Erythroblast (primary cell): ENCODE measurements at regions not wholly inside any gene's neighbourhood (a gene's known extent, or its start where the extent isn't known, plus 50 kb on each side); places are given as distances from the start of the nearest gene placed in this dataset.

ENCODE experiments used
- DNase-seq, 2 experiments: peaks; one replicate each; lab custom pipeline; 2025; lab: John Stamatoyannopoulos, UW
- GATA1 ChIP-seq: IDR thresholded peaks from 2 replicates; pipeline ENCODE4 v1.6.1; 2011; ENCODE audit warnings: low read depth, mild to moderate bottlenecking, control low read depth, low read length, moderate library complexity
- POLR2A ChIP-seq: IDR thresholded peaks from 2 replicates; pipeline ENCODE4 v1.6.1; 2011; ENCODE audit warnings: mild to moderate bottlenecking, low read length

GRCh38 chr12:46449856-46450255, 77.3 kb upstream of the SLC38A2 start:
- DNase-seq, result no peak
- TF ChIP-seq GATA1, result no peak
- no peak for TF ChIP-seq POLR2A

GRCh38 chr12:46449316-46449715, 76.7 kb upstream of the SLC38A2 start:
- TF ChIP-seq POLR2A (no peak), GATA1 (no peak)
- no peak for DNase-seq

GRCh38 chr12:46446645-46447044, 74.1 kb upstream of the SLC38A2 start:
- no peak for DNase-seq
- TF ChIP-seq GATA1, result no peak
- no peak for TF ChIP-seq POLR2A

GRCh38 chr12:46445551-46446235, 73.1 kb upstream of the SLC38A2 start:
- no peak for DNase-seq
- no peak for TF ChIP-seq GATA1
- no peak for TF ChIP-seq POLR2A

GRCh38 chr12:46445093-46445492, 72.5 kb upstream of the SLC38A2 start:
- no peak for TF ChIP-seq GATA1
- no peak for TF ChIP-seq POLR2A
- no peak for DNase-seq

- no peak for DNase-seq
- TF ChIP-seq GATA1 (no peak), POLR2A (no peak)
Measured at GRCh38 chr12:46443594-46444263, 71.2 kb upstream of the SLC38A2 start.

- TF ChIP-seq POLR2A (no peak), GATA1 (no peak)
- no peak for DNase-seq
Measured at GRCh38 chr12:46442738-46443137, 70.2 kb upstream of the SLC38A2 start.

- no peak for DNase-seq
- no peak for TF ChIP-seq GATA1
- no peak for TF ChIP-seq POLR2A
Measured at GRCh38 chr12:46442239-46442638, 69.7 kb upstream of the SLC38A2 start.

- TF ChIP-seq GATA1 (no peak), POLR2A (no peak)
- no peak for DNase-seq
Measured at GRCh38 chr12:46439793-46440511, 67.4 kb upstream of the SLC38A2 start.

GRCh38 chr12:46438719-46439319, 66.2 kb upstream of the SLC38A2 start:
- DNase-seq, result no peak
- TF ChIP-seq POLR2A, result no peak
- TF ChIP-seq GATA1, result no peak

- TF ChIP-seq POLR2A (no peak), GATA1 (no peak)
- DNase-seq, result no peak
Measured at GRCh38 chr12:46438256-46438655, 65.7 kb upstream of the SLC38A2 start.

GRCh38 chr12:46437469-46437868, 64.9 kb upstream of the SLC38A2 start:
- DNase-seq, result no peak
- TF ChIP-seq POLR2A (no peak), GATA1 (no peak)

GRCh38 chr12:46436747-46437146, 64.2 kb upstream of the SLC38A2 start:
- no peak for TF ChIP-seq GATA1
- TF ChIP-seq POLR2A, result no peak
- DNase-seq, result no peak

GRCh38 chr12:46435625-46436024, 63.1 kb upstream of the SLC38A2 start:
- peak; percentile 3 to 14 for DNase-seq
- TF ChIP-seq POLR2A (no peak), GATA1 (no peak)
